SU-DHL-6 (cell line): ENCODE measurements at regions not wholly inside any gene's neighbourhood (a gene's known extent, or its start where the extent isn't known, plus 50 kb on each side); places are given as distances from the start of the nearest gene placed in this dataset.

Source experiments
- H2AFZ ChIP-seq: fragments of 200-600 bp; sonication (generic); 2 replicates; pipeline ENCODE4 v1.6.1; 2014; ENCODE audit warnings: low read depth, mild to moderate bottlenecking, moderate library complexity, mixed read lengths, antibody characterized with exemption, low read length; ENCODE audit not compliant: severe bottlenecking
- H3F3A ChIP-seq: fragments of 200-600 bp; shearing (Covaris generic); 2 replicates; pipeline ENCODE4 v1.6.0; 2016; ENCODE audit warnings: antibody characterized with exemption, mild to moderate bottlenecking; ENCODE audit not compliant: insufficient read depth
- H3K27ac ChIP-seq: fragments of 200-600 bp; sonication (generic); 2 replicates; pipeline ENCODE4 v1.5.1; 2016; ENCODE audit warnings: low read depth, mild to moderate bottlenecking, low read length, moderate library complexity, mixed read lengths
- H3K27me3 ChIP-seq: fragments of 200-600 bp; sonication (generic), shearing (Covaris generic); 2 replicates; pipeline ENCODE4 v1.6.0; 2014; ENCODE audit warnings: mild to moderate bottlenecking, low read length
- H3K36me3 ChIP-seq: fragments of 200-600 bp; sonication (generic); 2 replicates; pipeline ENCODE4 v1.6.1; 2014; ENCODE audit warnings: mild to moderate bottlenecking, low read length, mixed read lengths
- H3K4me2 ChIP-seq: fragments of 300-600, 200-600 bp; shearing (Covaris generic), sonication (generic); 2 replicates; pipeline ENCODE4 v1.6.0; 2014; ENCODE audit warnings: low read length, low read depth, mild to moderate bottlenecking; ENCODE audit not compliant: poor library complexity, severe bottlenecking
- H3K4me3 ChIP-seq: fragments of 200-600 bp; sonication (generic); 2 replicates; pipeline ENCODE4 v1.5.1; 2014; ENCODE audit warnings: antibody characterized with exemption, low read length, mild to moderate bottlenecking, mixed read lengths; ENCODE audit not compliant: insufficient read depth, poor library complexity, severe bottlenecking
- H3K79me2 ChIP-seq: fragments of 200-600 bp; sonication (generic); 2 replicates; pipeline ENCODE4 v1.6.1; 2014; ENCODE audit warnings: mild to moderate bottlenecking, low read length, moderate library complexity; ENCODE audit not compliant: insufficient read depth
- H3K9ac ChIP-seq: fragments of 200-600 bp; sonication (generic); 2 replicates; pipeline ENCODE4 v1.7.0; 2014; ENCODE audit warnings: mild to moderate bottlenecking, low read length
- H3K9me2 ChIP-seq: fragments of 200-600 bp; sonication (generic); replicated peaks from 2 replicates; pipeline ENCODE4 v1.6.1; 2014; ENCODE audit warnings: low read length; ENCODE audit not compliant: insufficient read depth
- H3K9me3 ChIP-seq: fragments of 200-600 bp; sonication (generic); 2 replicates; pipeline ENCODE4 v1.6.1; 2014; ENCODE audit warnings: low read length, mixed read lengths; ENCODE audit not compliant: insufficient read depth
- H4K20me1 ChIP-seq: fragments of 200-600 bp; sonication (generic); 2 replicates; pipeline ENCODE4 v1.6.1; 2014; ENCODE audit warnings: low read depth, mild to moderate bottlenecking, antibody characterized with exemption, low read length, moderate library complexity, mixed read lengths
- EZH2phosphoT487 ChIP-seq: fragments of 200-600 bp; sonication (generic), shearing (Covaris generic); conservative IDR thresholded peaks from 2 replicates; pipeline ENCODE4 v1.6.1; 2018; ENCODE audit warnings: mild to moderate bottlenecking, antibody characterized with exemption, low read length, moderate library complexity, mixed read lengths
- TF ChIP-seq, protein P1 (sequence below): fragments of 200-600 bp; sonication (generic); IDR thresholded peaks from one replicate; pipeline ENCODE4 v1.5.1; 2017; ENCODE audit warnings: antibody characterized with exemption, mild to moderate bottlenecking, low read length, moderate library complexity; ENCODE audit not compliant: insufficient read depth, poor library complexity, severe bottlenecking

DNA sequence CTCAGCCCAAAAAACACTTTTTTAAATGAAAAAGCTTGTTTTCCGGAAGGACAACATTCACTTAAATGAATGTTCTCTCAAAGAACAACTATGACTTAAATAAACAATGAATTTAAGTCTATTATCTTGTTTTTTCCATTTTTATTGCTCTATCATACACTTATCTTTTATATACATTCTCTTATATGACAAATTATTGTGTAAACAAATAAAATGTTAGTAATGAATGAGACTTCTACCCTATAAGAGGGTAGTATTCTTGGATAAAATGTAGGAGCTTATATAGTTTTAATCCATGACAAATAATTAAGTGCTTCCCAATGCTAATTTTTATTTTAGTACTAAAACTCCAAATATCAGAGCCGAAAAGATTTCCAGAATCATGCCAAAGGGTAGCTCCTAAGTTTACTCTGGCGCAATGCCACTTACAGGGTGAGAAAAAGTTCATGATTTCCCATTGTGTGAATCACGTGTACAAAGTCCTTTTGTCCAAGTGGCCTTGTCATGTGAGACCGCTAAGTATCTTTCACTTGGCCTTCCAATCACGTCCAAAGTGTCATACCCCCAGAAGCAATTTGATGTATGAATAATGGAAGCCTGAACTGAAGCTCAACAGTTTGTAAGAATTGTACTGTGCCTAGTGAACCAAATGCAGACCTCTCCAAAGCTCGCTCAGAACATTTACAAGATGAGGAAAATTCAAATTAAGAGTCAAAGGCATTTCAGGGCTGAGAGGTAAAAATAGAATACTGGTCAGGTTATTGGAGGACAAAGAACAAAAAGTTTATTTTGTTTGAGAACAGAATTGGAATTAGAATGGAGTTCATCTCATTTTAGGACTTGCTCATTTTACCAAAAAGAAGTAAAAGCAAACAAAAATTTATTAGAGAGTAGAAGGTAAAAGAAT is 56.6 kb upstream of the C1orf21 start:
- Histone ChIP-seq H3K4me2 (no peak overlapping the region), H3K36me3 (no peaks in the 10 kb centered on the region), H3K27ac (no peak overlapping the region), H3K27me3 (no peaks in the 10 kb centered on the region), H2AFZ (no peak overlapping the region), H3K9me2 (no peaks in the 10 kb centered on the region), H3K9me3 (no peaks in the 10 kb centered on the region), H3F3A (no peaks in the 10 kb centered on the region), H3K4me3 (no peak overlapping the region), H3K79me2 (no peaks in the 10 kb centered on the region), H4K20me1 (no peaks in the 10 kb centered on the region), H3K9ac (no peak overlapping the region)
- no peak for TF ChIP-seq EZH2phosphoT487
- TF ChIP-seq, protein P1, sequence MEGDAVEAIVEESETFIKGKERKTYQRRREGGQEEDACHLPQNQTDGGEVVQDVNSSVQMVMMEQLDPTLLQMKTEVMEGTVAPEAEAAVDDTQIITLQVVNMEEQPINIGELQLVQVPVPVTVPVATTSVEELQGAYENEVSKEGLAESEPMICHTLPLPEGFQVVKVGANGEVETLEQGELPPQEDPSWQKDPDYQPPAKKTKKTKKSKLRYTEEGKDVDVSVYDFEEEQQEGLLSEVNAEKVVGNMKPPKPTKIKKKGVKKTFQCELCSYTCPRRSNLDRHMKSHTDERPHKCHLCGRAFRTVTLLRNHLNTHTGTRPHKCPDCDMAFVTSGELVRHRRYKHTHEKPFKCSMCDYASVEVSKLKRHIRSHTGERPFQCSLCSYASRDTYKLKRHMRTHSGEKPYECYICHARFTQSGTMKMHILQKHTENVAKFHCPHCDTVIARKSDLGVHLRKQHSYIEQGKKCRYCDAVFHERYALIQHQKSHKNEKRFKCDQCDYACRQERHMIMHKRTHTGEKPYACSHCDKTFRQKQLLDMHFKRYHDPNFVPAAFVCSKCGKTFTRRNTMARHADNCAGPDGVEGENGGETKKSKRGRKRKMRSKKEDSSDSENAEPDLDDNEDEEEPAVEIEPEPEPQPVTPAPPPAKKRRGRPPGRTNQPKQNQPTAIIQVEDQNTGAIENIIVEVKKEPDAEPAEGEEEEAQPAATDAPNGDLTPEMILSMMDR: no peak

DNA sequence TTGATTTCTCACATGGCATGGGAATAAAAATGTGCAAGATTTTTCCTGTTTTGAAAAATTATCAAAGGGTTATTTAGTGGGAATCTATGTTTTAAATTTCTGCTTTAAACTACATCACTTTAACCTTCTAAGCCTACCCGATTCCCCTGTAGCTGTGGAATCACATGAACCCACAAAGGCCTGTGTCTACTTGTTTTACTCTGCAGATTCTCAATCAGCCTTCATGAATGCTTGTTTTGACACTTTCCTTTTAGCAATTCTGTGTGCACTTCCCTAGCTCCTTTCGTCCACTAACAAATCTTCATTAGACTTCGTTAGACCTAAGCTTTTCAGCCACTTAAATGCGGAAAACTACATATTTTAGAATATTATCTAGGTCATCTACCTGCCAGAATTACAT is 56.0 kb upstream of the C1orf21 start:
- Histone ChIP-seq H3K9me3 (no peaks in the 10 kb centered on the region), H3K27me3 (no peaks in the 10 kb centered on the region), H2AFZ (no peak overlapping the region), H4K20me1 (no peaks in the 10 kb centered on the region), H3K9ac (no peak overlapping the region), H3F3A (no peaks in the 10 kb centered on the region), H3K79me2 (no peaks in the 10 kb centered on the region), H3K4me2 (no peak overlapping the region), H3K9me2 (no peaks in the 10 kb centered on the region), H3K27ac (no peak overlapping the region), H3K4me3 (no peak overlapping the region), H3K36me3 (no peaks in the 10 kb centered on the region)
- TF ChIP-seq EZH2phosphoT487: no peak
- TF ChIP-seq, protein P1: no peak
